Body of pancreas (tissue), 4 donors: ENCODE measurements at regions not wholly inside any gene's neighbourhood (a gene's known extent, or its start where the extent isn't known, plus 50 kb on each side); places are given as distances from the start of the nearest gene placed in this dataset.

Source experiments
- ATAC-seq: fragments of 150-250 bp; one replicate; pipeline ENCODE4 v1.9.1; 2016
- DNase-seq, 4 donors: peaks; one replicate each; pipeline ENCODE4 v3.0.0-alpha.2; 2019
- H3K27ac ChIP-seq, 4 donors: fragments of 200-600 bp; sonication (generic); 1 replicate in 3 of 4; 2 replicates in 1 of 4; pipeline versions ENCODE4 v1.5.1 to v1.6.1; 2016 to 2019; ENCODE audit warnings: mild to moderate bottlenecking in 1 of 4, mixed read lengths in 1 of 4, moderate library complexity in 1 of 4
- H3K27me3 ChIP-seq, 2 donors: fragments of 200-600 bp; sonication (generic); one replicate each; pipeline ENCODE4 v1.6.0; 2016; ENCODE audit warnings: mild to moderate bottlenecking in 1 of 2
- H3K36me3 ChIP-seq, 2 donors: fragments of 200-600 bp; sonication (generic); replicated peaks in 1 of 2; 2 replicates each; pipeline ENCODE4 v1.5.1; 2016; ENCODE audit warnings: low read depth in 2 of 2; ENCODE audit not compliant: insufficient read depth in 1 of 2
- H3K4me1 ChIP-seq: fragments of 200-600 bp; sonication (generic); one replicate; pipeline ENCODE4 v1.6.0; 2016
- H3K4me3 ChIP-seq, 2 donors: fragments of 200-600 bp; sonication (generic); 1 replicate in 1 of 2; 2 replicates in 1 of 2; pipeline ENCODE4 v1.5.1; 2016 to 2019
- H3K9me3 ChIP-seq, 3 donors: fragments of 200-600 bp; sonication (generic); 1 replicate in 2 of 3; 2 replicates in 1 of 3; pipeline ENCODE4 v1.5.1; 2016
- CTCF ChIP-seq, 7 experiments: fragments of 450-650 bp in 4 of 7; fragments of 200-600 bp in 3 of 7; sonication (generic) in 3 of 7; IDR thresholded peaks; one replicate each; pipeline ENCODE4 v1.5.1; 2016 to 2019; ENCODE audit warnings: antibody characterized with exemption in 7 of 7
- POLR2A ChIP-seq, 3 donors: fragments of 450-650 bp; IDR thresholded peaks; one replicate each; pipeline ENCODE4 v1.6.1; 2016; ENCODE audit warnings: antibody characterized with exemption in 3 of 3, mild to moderate bottlenecking in 2 of 3
- WGBS, 2 donors: methylation state at CpG; one replicate each; pipeline ENCODE4 v1.1.5; 2017; 5-methylcytosine and 5-hydroxymethylcytosine counted together
- intact Hi-C: fragments of 100-400 bp; cut with DNase I; formaldehyde crosslinking; loops from one replicate; pipeline ENCODE4 v1.15.1; 2023

- no peaks in the 10 kb centered on the region for H3K4me1 ChIP-seq
- TF ChIP-seq POLR2A (IDR thresholded peaks at IDR 0.05) (no peak), CTCF (IDR thresholded peaks at IDR 0.05) (no peak)
- H3K27ac ChIP-seq = no peak overlapping the region
- H3K27me3 ChIP-seq = no peaks in the 10 kb centered on the region
- no peak overlapping the region for H3K4me3 ChIP-seq
- DNase-seq = peak in 1 of 4 donors; percentile 2
- H3K36me3 ChIP-seq = no peaks in the 10 kb centered on the region
- no peaks in the 10 kb centered on the region for H3K9me3 ChIP-seq
- intact Hi-C loops = no loop called here
- WGBS, 2 donors = 86 to 92% methylated on average over 9 of the region's 9 CpGs
- no peak for ATAC-seq
Observed at GRCh38 chr2:240306185-240306584, 129.3 kb upstream of the GPC1 start.

DNA sequence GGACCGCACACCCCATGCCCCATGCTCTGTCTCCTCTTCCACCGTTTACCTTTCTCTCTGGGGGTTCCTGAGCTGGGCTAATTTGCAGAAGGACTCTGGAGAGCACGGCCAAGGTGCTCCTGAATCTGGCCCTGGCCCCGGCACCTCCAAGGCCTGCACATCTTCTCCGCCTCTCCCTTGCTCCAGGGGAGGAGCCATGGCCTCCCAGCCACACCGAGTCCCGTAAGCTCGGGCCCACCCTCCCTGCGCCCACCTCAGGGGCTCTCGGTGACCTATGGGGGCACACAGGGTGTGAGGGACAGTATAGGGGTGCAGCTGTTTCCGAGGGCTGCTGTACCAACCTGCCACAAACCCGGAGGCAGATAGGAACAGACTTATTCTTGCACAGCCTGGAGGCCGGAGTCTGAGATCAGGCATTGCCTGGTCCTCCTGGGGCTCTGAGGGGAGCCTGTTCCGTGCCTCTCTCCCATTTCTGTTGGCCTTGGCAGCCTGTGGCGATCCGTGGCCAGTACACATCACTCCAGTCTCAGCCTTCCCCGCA is 127.3 kb upstream of the GPC1 start:
- Histone ChIP-seq H3K4me3 (no peak overlapping the region), H3K36me3 (no peaks in the 10 kb centered on the region), H3K9me3 (no peaks in the 10 kb centered on the region), H3K4me1 (no peaks in the 10 kb centered on the region), H3K27me3 (no peaks in the 10 kb centered on the region), H3K27ac (no peak overlapping the region)
- ATAC-seq (no peak), DNase-seq (no peak)
- TF ChIP-seq POLR2A (IDR thresholded peaks at IDR 0.05) = no peak
- TF ChIP-seq CTCF (IDR thresholded peaks at IDR 0.05) = no peak
- intact Hi-C loops = no loop called here
- 82 to 83% methylated on average over 13 to 15 of the region's 17 CpGs for WGBS, 2 donors

DNA sequence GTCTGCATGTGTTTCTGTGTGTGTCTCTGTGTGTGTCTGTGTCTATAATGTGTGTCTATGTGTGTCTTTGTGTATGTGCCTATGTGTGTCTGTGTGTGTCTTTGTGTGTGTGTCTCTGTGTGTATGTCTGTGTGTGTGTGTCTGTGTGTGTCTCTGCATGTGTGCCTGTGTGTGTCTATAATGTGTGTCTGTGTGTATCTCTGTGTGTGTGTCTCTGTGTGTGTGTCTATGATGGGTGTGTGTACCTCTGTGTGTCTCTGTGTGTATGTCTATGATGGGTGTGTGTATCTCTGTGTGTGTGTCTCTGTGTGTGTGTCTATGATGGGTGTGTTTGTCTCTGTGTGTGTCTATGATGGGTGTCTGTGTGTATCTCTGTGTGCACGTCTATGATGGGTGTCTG is 126.2 kb upstream of the GPC1 start:
- WGBS, 2 donors = 65 to 75% methylated on average over 1 of the region's 1 CpG
- DNase-seq (no peak), ATAC-seq (no peak)
- no peaks in the 10 kb centered on the region for H3K27me3 ChIP-seq
- intact Hi-C loops = no loop called here
- no peaks in the 10 kb centered on the region for H3K36me3 ChIP-seq
- no peaks in the 10 kb centered on the region for H3K9me3 ChIP-seq
- no peak for TF ChIP-seq CTCF (IDR thresholded peaks at IDR 0.05)
- no peak overlapping the region for H3K4me3 ChIP-seq
- H3K4me1 ChIP-seq = no peaks in the 10 kb centered on the region
- H3K27ac ChIP-seq = no peak overlapping the region

DNA sequence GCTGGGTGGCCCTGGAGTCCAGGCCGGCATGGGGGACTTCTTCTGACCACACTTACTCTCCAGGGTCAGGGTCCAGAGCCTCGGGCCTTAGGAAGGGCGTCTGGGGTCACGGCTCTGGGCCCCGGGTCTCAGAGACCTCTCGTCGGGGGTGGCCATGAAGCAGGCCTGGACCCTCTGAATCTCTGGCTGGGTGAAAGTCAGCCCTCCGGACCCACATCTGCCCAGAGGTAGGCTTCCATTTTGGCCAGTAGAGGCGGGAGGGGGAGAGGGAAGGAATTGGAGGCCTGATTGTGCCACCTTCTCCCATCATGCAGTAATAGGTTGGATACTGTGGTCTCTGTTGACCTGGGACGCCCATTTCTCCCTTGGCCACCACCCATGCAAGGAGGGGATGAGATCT is 125.3 kb upstream of the GPC1 start:
- Histone ChIP-seq H3K36me3 (no peaks in the 10 kb centered on the region), H3K4me3 (no peak overlapping the region), H3K27me3 (no peaks in the 10 kb centered on the region), H3K27ac (no peak overlapping the region), H3K4me1 (no peaks in the 10 kb centered on the region), H3K9me3 (no peaks in the 10 kb centered on the region)
- no peak for DNase-seq
- ATAC-seq = no peak
- WGBS, 2 donors = 84 to 90% methylated on average over 8 to 10 of the region's 10 CpGs
- intact Hi-C loops = no loop called here
- no peak for TF ChIP-seq CTCF (IDR thresholded peaks at IDR 0.05)
- TF ChIP-seq POLR2A (IDR thresholded peaks at IDR 0.05) = no peak

DNA sequence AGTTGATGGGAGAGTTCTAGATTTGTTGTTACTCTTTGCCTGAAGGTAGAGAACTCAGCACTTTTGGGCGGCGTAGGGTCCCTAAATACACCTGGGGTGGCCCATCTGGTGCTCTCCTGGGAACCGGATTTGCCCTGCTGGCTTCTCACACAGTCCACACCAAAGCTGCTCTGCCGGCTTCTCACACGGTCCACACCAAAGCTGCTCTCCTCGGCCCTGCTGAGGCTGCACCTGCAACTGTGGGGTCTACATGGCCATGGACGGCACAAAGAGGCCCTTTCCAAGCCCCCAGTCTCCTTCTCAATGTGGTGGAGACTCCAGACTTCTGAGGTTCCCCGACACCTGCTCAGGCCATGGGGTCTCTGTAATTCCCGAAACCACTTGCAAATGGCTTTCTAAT is 124.8 kb upstream of the GPC1 start:
- 94 to 96% methylated on average over 9 of the region's 9 CpGs for WGBS, 2 donors

More for the DNA sequence above, 124.8 kb upstream of the GPC1 start:
- Histone ChIP-seq H3K4me1 (no peaks in the 10 kb centered on the region), H3K9me3 (no peaks in the 10 kb centered on the region), H3K27ac (no peak overlapping the region), H3K36me3 (no peaks in the 10 kb centered on the region), H3K4me3 (no peak overlapping the region), H3K27me3 (no peaks in the 10 kb centered on the region)
- no peak for TF ChIP-seq POLR2A (IDR thresholded peaks at IDR 0.05)
- no peak for TF ChIP-seq CTCF (IDR thresholded peaks at IDR 0.05)
- no peak for ATAC-seq
- no peak for DNase-seq
- intact Hi-C loops = no loop called here
